Testis (tissue), 2 donors: ENCODE measurements at regions not wholly inside any gene's neighbourhood (a gene's known extent, or its start where the extent isn't known, plus 50 kb on each side); places are given as distances from the start of the nearest gene placed in this dataset.

Experiments used
- DNase-seq: peaks from one replicate; pipeline ENCODE4 v3.0.0-alpha.2; 2019
- H3K27ac ChIP-seq, 2 donors: fragments of 200-600 bp; sonication (generic); one replicate each; pipeline ENCODE4 v1.5.1; 2019
- H3K27me3 ChIP-seq: fragments of 200-600 bp; sonication (generic); one replicate; pipeline ENCODE4 v1.5.1; 2019
- H3K36me3 ChIP-seq: fragments of 200-600 bp; sonication (generic); one replicate; pipeline ENCODE4 v1.5.1; 2017; ENCODE audit warnings: low read depth; ENCODE audit errors: missing control alignments
- H3K4me1 ChIP-seq: fragments of 200-600 bp; sonication (generic); one replicate; pipeline ENCODE4 v1.5.1; 2019
- H3K4me3 ChIP-seq, 2 donors: fragments of 200-600 bp; sonication (generic); one replicate each; pipeline ENCODE4 v1.5.1; 2017 to 2019
- H3K9me3 ChIP-seq: fragments of 200-600 bp; sonication (generic); one replicate; pipeline ENCODE4 v1.5.1; 2017
- CTCF ChIP-seq, 3 experiments: fragments of 450-650 bp in 2 of 3; fragments of 200-600 bp in 1 of 3; sonication (generic) in 1 of 3; IDR thresholded peaks; one replicate each; pipeline ENCODE4 v1.5.1; 2016 to 2019; ENCODE audit warnings: antibody characterized with exemption in 3 of 3, mild to moderate bottlenecking in 2 of 3, moderate library complexity in 1 of 3
- POLR2A ChIP-seq: fragments of 450-650 bp; IDR thresholded peaks from one replicate; pipeline ENCODE4 v1.6.1; 2017; ENCODE audit warnings: antibody characterized with exemption, mild to moderate bottlenecking, moderate library complexity
- WGBS, 2 donors: methylation state at CpG; one replicate each; pipeline ENCODE4 v1.1.5; 2018; 5-methylcytosine and 5-hydroxymethylcytosine counted together
- intact Hi-C: fragments of 100-400 bp; cut with DNase I; formaldehyde crosslinking; loops from one replicate; pipeline ENCODE4 v1.15.1; 2023; ENCODE audit warnings: low total_unique reads

GRCh38 chr16:51556694-51557340 lies 405.7 kb upstream of the SALL1 start:
- no peaks in the 10 kb centered on the region for H3K36me3 ChIP-seq
- 35 to 38% methylated on average over 9 of the region's 9 CpGs for WGBS, 2 donors
- H3K27ac ChIP-seq = no peak overlapping the region
- H3K4me1 ChIP-seq = no peaks in the 10 kb centered on the region
- intact Hi-C loops = no loop called here
- H3K9me3 ChIP-seq = no peaks in the 10 kb centered on the region
- H3K27me3 ChIP-seq = no peaks in the 10 kb centered on the region
- DNase-seq = no peak
- TF ChIP-seq POLR2A (no peak), CTCF (IDR thresholded peaks at IDR 0.05) (no peak)
- H3K4me3 ChIP-seq = no peak overlapping the region

- Histone ChIP-seq H3K36me3 (no peaks in the 10 kb centered on the region), H3K27ac (no peak overlapping the region), H3K4me3 (no peak overlapping the region), H3K27me3 (no peaks in the 10 kb centered on the region), H3K9me3 (no peaks in the 10 kb centered on the region), H3K4me1 (no peaks in the 10 kb centered on the region)
- 88 to 91% methylated on average over 7 of the region's 7 CpGs for WGBS, 2 donors
- no peak for DNase-seq
- intact Hi-C loops = no loop called here
- no peak for TF ChIP-seq CTCF (IDR thresholded peaks at IDR 0.05)
- no peak for TF ChIP-seq POLR2A
Observed at GRCh38 chr16:51553910-51554309, 402.8 kb upstream of the SALL1 start.

GRCh38 chr16:51553314-51553713 lies 402.2 kb upstream of the SALL1 start:
- Histone ChIP-seq H3K27me3 (no peaks in the 10 kb centered on the region), H3K4me1 (no peaks in the 10 kb centered on the region), H3K4me3 (no peak overlapping the region), H3K27ac (no peak overlapping the region), H3K9me3 (no peaks in the 10 kb centered on the region), H3K36me3 (no peaks in the 10 kb centered on the region)
- DNase-seq = no peak
- TF ChIP-seq POLR2A = no peak
- no peak for TF ChIP-seq CTCF (IDR thresholded peaks at IDR 0.05)
- 93 to 99% methylated on average over 2 of the region's 2 CpGs for whole genome bisulfite sequencing, 2 donors
- intact Hi-C loops = no loop called here

GRCh38 chr16:51550800-51551347 lies 399.8 kb upstream of the SALL1 start:
- no peak overlapping the region for H3K27ac ChIP-seq

More at GRCh38 chr16:51550800-51551347, 399.8 kb upstream of the SALL1 start:
- no peaks in the 10 kb centered on the region for H3K4me1 ChIP-seq
- no peaks in the 10 kb centered on the region for H3K27me3 ChIP-seq
- intact Hi-C loops = no loop called here
- H3K4me3 ChIP-seq = no peak overlapping the region
- 68 to 70% methylated on average over 4 of the region's 4 CpGs for WGBS, 2 donors
- TF ChIP-seq CTCF (IDR thresholded peaks at IDR 0.05) (no peak), POLR2A (no peak)
- DNase-seq = no peak
- H3K36me3 ChIP-seq = no peaks in the 10 kb centered on the region
- H3K9me3 ChIP-seq = no peaks in the 10 kb centered on the region
